ENCODE measurements at regions not wholly inside any gene's neighbourhood (a gene's known extent, or its start where the extent isn't known, plus 50 kb on each side); places are given as distances from the start of the nearest gene placed in this dataset.
"Not testable (repeated sequence)": the region's sequence is repeated elsewhere in the genome, so short reads cannot be mapped to it uniquely, and the experiment has no call there.

GRCh38 chrX:149420566-149420965, 84.5 kb downstream of the IDS start:
- DNase-seq: not testable (repeated sequence)

GRCh38 chrX:149398027-149398426, 107.1 kb downstream of the IDS start:
- no peak for DNase-seq

GRCh38 chrX:149392921-149393320, 112.2 kb downstream of the IDS start:
- no peak for DNase-seq

- no peak for DNase-seq
These were observed 121.3 kb downstream of the IDS start for GRCh38 chrX:149383852-149384251.

GRCh38 chrX:149374751-149375150, 130.4 kb downstream of the IDS start:
- DNase-seq: no peak

- no peak for DNase-seq
These were observed 132.2 kb downstream of the IDS start for GRCh38 chrX:149372866-149373265.

- no peak for DNase-seq
These were observed 133.1 kb downstream of the IDS start for GRCh38 chrX:149371986-149372385.

- DNase-seq: no peak
These were observed 135.0 kb downstream of the IDS start for GRCh38 chrX:149370097-149370496.

- DNase-seq: no peak
These were observed 139.6 kb downstream of the IDS start for GRCh38 chrX:149365552-149365951.

GRCh38 chrX:149365061-149365460, 140.0 kb downstream of the IDS start:
- no peak for DNase-seq

GRCh38 chrX:149363965-149364364, 141.1 kb downstream of the IDS start:
- DNase-seq: no peak

- DNase-seq: no peak
These were observed 158.8 kb downstream of the IDS start for GRCh38 chrX:149346306-149346705.

- DNase-seq: no peak
These were observed 182.8 kb downstream of the IDS start for GRCh38 chrX:149322316-149322715.

- no peak for DNase-seq
These were observed 191.2 kb downstream of the IDS start for GRCh38 chrX:149313871-149314371.

GRCh38 chrX:149312988-149313387, 192.1 kb downstream of the IDS start:
- DNase-seq: no peak

GRCh38 chrX:149312097-149312496, 193.0 kb downstream of the IDS start:
- DNase-seq: no peak

GRCh38 chrX:149302705-149303104, 202.4 kb downstream of the IDS start:
- DNase-seq: no peak

GRCh38 chrX:149298111-149298510, 207.0 kb downstream of the IDS start:
- no peak for DNase-seq

GRCh38 chrX:149296092-149296491, 209.0 kb downstream of the IDS start:
- DNase-seq: no peak

- DNase-seq: peak; percentile 25 to 49
These were observed 218.2 kb downstream of the IDS start for GRCh38 chrX:149286940-149287349.

GRCh38 chrX:149284616-149285015, 220.5 kb downstream of the IDS start:
- no peak for DNase-seq

- no peak for DNase-seq
These were observed 221.3 kb downstream of the IDS start for GRCh38 chrX:149283853-149284252.

- DNase-seq: no peak
These were observed 222.2 kb downstream of the IDS start for GRCh38 chrX:149282909-149283308.

- no peak for DNase-seq
These were observed 225.1 kb downstream of the IDS start for GRCh38 chrX:149280011-149280410.

GRCh38 chrX:149275836-149276235, 229.3 kb downstream of the IDS start:
- no peak for DNase-seq

Data from CD4-positive, alpha-beta T cell treated with Interferon alpha-2 for 1 hour (primary cell).